ENCODE measurements at regions not wholly inside any gene's neighbourhood (a gene's known extent, or its start where the extent isn't known, plus 50 kb on each side); places are given as distances from the start of the nearest gene placed in this dataset.
"Not testable (repeated sequence)": the region's sequence is repeated elsewhere in the genome, so short reads cannot be mapped to it uniquely, and the experiment has no call there.

DNA sequence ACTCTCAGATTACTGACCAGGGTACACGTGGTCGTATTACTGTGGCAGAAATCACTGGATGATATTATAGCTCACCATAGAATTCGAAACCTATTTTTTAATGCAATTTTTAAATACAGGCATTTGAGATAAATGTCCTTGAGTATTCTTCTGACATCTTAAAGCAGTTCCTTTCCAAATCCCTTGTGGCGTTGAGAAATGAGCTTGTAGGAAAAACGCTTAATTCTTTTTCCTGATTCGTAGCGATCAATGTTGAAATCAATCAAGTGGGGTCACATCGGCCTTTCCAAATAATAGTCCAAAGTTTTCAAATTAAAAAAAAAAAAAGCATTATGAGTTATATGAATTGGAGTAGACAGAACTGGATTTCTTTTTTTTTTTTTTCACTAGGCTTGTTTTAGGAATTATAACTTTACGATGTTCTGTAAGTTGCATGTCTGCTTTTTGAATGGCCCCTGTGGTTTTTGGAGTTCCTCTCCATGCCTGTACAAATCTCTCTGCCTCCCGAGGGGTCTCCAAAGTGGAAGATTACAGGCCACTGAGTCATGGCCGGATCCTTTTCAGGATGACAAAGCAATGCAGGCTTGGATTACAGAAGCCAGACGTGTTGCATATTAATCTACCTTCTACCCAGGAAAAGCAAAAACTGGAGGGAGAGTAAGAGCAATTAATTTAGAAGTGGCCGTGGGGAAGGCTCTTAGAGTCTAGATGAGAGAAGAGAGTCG, 226.1 kb downstream of the SHOX start:
- no peak for DNase-seq (ENCODE audit: low read depth, low spot score)

DNA sequence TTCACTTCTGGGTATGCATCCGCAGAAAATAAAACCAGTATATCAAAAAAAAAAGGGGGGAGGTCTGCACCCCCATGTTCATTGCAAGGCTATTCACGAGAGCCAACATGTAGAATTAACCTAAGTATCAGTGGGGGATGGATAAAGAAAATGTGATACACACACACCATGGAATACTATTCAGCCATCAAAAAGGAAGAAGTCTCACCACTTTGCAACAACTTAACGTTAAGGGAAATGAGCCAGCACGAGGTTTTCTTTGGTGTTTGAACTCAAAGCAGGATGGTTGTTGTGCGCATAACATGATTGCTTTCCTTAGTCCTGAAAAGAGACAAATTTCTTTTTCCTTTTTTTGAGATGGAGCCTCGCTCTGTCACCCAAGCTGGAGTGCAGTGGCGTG, 222.7 kb downstream of the SHOX start:
- no peak for DNase-seq (ENCODE audit: low read depth, low spot score)

DNA sequence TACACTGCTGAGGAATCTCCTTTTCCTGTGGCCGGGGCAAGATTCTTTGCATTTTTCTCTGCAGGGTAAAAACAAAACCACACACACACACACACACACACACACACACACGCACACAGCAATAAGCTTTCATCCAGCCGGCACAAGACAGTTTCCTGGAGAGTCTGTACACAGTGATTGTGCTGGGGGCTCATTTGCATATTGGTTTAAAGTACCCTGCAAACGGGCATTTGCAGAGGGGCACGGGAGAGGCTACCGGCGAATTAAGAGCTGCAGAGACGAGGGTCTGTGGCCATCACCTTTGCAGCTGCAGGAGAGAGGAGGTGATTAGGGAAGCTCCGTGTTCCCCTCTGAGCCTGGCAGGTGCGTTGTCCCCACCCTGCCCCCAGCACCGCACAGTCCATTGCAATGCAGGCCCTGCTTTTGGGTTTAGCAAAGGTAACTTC, 219.9 kb downstream of the SHOX start:
- no peak for DNase-seq (ENCODE audit: low read depth, low spot score)

DNA sequence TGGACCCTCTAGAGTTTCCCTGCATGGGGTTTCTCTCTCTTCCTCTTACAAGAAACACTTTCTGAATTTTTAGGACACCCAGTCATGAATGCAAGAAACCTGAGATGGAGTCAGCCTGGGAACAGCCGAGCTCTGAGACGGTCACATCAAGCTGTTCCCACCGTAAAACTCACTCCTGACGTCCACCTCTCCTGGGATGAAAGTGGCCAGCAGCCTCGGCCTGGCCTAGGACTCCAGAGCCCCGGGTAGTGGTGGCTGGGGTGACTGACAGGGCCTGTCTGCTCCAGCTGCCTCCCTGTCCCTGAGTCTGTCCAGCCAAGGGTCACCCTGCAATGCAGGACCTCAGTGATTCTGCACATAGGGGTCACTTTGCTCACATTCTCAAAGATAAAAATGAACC, 217.8 kb downstream of the SHOX start:
- no peak for DNase-seq (ENCODE audit: low read depth, low spot score)

DNA sequence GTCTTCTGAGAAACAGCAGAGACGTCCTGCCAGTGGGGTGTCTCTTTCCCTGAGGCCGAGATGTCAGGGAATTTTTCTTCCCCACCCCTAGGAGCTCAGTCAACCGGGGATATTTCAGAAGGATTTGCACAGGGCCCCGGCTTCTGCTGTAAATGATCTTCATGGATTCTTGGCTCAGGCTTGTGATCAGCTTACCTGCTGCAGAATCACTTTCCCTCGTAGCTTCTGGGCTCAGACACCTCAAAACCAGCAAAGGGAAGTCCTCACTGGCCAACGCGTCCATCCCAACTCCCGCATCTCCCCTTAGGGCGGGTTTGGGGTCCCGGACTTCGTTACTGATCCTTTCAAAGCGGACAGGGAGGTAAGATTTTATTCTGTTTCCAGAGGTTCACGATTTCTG, 212.7 kb downstream of the SHOX start:
- DNase-seq (ENCODE audit: low read depth, low spot score): no peak

DNA sequence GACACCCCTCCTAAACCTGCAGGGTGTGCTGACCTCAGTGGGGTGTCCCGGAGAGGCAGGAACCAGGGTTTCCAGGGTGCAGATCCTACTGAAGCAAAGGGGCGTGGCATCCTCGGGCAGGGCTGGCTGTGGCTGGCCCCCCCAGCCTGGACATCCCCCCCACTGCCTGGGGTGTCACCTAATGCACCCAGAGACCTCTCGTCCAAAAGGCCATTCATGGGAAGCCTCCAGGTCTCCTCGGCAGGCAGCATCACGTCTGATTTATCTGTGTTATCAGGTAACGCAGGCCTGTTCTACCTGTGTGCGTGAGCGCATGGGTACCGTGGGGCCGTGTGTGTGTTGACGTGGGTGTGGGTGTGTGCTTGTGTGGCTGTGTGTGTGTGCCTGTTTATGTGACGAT, 210.0 kb downstream of the SHOX start:
- DNase-seq (ENCODE audit: low read depth, low spot score): no peak

DNA sequence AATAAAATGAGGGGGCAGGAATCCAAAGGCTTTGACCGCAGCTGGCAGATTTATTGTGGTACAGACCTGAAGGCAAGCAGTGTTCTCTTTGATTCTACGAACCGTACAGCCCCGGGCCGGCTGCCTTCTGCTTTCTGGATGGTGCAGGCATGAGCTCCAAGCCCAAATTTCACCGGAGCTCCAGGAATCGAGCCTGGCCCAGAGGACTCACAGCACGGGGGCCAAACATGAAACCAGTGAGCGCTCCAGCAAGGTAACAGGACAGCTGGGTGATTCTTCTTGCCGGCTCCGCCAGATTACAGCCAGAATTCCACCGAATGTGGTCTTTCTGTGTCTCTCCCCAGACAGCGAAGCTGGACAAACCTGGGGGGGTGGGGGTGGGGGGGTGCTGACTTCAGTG, 208.1 kb downstream of the SHOX start:
- DNase-seq (ENCODE audit: low read depth, low spot score): not testable (repeated sequence)

DNA sequence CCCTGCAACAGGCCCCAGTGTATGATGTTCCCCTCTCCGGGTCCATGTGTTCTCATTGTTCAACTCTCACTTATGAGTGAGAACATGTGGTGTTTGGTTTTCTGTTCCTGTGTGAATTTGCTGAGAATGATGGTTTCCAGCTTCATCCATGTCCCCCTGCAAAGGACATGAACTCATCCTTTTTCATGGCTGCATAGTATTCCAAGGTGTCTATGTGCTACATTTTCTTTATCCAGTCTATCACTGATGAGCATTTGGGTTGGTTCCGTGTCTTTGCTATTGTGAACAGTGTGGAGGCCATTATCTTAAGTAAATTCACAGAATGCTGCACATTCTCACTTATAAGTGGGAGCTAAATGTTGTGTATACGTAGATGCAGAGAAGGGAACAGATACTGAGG, 205.3 kb downstream of the SHOX start:
- not testable (repeated sequence) for DNase-seq (ENCODE audit: low read depth, low spot score)

DNA sequence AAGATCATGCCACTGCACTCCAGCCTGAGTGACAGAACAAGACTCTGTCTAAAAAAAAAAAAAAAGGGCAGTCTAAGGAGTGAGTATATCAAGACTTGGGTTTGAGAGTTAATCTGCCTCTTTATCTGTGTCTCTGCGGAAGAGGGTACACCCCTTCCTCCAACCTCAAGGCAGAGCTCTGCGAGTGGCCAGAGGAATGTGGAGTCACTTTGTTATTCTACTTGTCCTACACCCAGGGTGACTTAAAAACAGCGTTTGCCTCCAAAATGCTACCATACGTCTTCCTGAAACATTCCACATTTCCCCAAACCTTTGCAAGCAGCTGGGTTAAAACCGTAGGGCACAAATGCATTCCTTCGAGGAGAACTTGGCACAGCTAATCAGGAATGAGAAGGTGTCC, 199.9 kb downstream of the SHOX start:
- DNase-seq (ENCODE audit: low read depth, low spot score): no peak

DNA sequence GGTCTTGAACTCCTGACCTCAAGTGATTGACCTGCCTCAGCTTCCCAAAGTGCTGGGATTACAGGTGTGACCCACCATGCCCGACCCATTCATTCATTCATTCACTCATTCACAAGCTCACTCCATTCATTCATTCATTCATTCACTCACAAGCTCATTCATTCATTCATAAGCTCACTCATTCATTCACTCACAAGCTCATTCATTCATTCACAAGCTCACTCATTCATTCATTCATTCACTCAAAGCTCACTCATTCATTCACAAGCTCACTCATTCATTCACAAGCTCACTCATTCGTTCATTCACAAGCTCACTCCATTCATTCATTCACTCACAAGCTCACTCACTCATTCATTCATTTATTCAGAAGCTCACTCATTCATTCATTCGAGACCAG, 198.6 kb downstream of the SHOX start:
- no peak for DNase-seq (ENCODE audit: low read depth, low spot score)

DNA sequence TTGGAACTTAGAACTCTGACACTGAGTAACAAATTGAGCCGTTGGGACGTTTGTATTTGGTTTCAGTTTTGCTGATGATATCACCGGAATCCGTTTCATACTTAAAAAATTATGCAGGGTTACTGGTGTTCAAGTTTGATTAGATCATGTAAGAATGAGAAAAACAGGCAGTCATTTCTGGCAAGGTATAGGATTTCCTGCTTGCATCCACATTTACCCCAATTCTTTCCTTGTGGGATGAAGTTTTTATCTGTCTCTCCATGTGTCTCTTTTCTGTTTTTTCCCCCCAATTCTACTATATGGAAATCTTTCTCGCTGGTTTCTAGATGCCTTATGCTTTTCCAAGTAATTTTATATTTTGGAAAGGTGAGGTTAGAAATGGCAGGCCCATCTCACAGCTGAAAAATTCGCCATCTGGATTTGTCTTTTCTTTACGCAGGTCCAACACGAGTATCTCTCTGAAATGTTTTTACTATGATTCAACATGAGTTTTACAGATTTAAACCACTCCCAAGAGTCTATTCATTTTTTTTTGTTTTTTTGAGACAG, 197.9 kb downstream of the SHOX start:
- DNase-seq (ENCODE audit: low read depth, low spot score): no peak

DNA sequence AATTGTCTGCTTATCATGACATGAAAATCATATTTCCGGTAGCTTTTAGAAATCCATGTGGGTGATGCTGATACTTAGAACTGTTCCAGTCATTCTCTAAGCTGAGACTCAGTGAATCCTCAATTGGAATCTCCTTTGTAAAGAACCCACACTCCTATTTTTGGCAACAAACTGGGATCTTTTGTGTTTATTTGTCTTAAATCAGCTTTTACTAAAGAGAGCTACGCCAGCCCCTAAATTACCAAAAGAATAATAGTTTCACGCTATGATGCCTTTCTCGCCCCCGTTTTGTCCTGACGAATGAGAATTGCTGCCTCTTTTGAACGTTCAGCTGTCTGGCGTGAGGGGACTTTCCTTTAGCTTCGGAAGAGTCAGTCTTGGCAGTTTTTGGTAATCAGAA, 195.9 kb downstream of the SHOX start:
- no peak for DNase-seq (ENCODE audit: low read depth, low spot score)

DNA sequence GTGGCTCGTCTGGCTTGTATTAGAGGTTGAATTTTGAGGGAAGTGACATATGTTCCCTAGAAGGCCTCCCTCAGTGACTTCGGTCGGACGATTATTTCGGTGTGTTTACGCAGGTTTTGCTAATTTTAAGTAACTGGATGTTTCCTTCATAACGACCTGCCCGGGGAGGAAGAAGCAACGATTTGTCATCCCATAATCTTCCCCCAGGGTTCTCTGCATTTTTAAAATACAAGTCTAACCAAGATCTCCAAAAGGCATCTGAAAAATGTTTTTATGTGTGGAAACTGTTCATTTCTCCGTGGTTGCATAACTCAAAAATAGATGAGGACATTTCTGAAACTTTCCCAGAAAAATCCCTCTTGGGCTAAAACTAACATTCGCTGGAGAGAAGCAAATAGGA, 195.4 kb downstream of the SHOX start:
- DNase-seq (ENCODE audit: low read depth, low spot score): no peak

DNA sequence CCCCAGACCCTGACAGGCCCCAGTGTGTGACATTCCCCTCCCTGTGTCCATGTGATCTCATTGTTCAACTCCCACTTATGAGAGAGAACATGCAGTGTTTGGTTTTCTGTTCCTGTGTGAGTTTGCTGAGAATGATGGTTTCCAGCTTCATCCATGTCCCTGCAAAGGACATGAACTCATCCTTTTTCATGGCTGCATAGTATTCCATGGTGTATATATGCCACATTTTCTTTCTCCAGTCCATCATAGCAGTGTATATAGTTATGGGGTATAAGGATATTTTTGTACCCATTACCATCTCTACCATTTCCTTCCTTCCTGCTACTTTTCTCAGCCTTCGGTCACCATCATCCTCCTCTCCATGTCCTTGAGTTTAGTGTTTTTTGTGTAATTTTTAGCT, 192.5 kb downstream of the SHOX start:
- DNase-seq (ENCODE audit: low read depth, low spot score): not testable (repeated sequence)

DNA sequence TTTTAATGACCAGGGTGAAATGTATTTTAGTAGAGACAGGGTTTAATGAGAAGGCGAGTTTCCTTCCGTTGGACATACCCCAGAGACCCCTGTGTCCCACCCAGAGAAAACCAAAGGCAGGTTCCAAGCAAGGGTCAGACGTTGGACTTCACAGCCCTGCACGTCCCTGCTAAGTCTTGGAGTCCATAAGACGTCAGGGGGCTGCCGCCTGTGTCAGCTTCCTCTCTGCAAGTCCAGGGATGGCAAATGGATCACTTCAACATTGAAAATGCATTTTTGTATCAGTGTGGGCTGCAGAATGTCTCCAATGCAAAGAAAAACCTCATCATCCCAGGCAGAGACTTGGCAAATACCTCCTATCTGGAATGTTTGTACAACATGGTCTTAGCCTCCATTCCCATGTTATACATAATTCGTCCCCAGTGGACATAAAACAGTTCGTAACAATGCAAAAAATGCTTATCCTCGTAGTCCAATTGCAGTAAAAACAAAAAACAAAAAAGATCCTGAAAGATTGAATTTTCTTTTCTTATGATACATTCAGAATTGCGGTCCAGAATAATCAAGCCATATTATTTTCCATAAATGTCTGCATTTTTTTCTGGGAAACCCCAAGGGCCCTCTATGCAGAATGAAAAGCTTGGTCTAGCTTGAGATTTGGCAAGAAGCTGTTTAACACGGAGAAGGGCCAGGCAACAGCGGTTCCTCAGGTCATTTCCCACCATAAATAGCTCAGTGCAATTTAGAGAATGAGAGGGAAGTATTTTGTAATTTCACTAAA, 190.9 kb downstream of the SHOX start:
- DNase-seq (ENCODE audit: low read depth, low spot score): no peak

DNA sequence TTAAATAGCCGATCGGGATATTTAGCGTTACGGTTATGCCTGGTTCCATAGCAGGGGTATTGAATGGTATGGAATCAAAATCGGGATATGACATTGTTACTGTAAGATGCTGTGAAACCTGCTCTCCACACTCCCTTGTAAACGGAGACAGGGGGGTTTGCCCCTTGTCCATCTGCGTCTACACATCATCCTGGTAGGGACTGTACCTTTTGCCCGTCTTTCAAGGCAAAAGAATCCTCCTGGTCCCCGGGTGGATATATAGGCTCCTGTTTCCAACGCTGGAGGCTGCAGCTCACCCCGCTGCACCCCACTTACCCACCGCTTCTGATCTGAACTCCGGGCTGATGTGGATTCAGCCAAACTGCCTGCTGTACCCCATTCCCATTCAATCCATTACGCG, 189.1 kb downstream of the SHOX start:
- no peak for DNase-seq (ENCODE audit: low read depth, low spot score)

DNA sequence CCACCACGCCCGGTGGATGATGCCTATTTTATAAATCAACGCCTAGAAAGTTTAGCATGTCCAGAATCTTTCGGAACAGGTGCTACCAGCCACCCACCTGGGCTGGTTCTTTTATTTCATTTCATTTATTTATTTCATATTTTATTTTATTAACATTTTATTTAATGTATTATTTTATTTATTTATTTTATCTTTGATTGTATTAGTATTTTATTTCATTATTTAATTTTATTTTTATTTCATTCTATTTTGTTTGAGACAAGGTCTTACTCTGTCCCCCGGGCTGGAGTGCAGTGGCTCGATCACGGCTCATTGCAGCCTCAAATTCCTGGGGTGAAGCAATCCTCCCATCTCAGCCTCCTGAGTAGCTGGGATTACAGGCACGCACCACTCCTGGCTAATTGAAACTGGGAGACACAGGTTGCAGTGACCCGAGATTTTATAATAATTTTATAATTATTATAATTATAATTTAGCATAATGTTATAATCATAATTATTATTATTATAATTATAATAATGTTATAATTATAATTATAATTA, 187.2 kb downstream of the SHOX start:
- no peak for DNase-seq (ENCODE audit: low read depth, low spot score)

DNA sequence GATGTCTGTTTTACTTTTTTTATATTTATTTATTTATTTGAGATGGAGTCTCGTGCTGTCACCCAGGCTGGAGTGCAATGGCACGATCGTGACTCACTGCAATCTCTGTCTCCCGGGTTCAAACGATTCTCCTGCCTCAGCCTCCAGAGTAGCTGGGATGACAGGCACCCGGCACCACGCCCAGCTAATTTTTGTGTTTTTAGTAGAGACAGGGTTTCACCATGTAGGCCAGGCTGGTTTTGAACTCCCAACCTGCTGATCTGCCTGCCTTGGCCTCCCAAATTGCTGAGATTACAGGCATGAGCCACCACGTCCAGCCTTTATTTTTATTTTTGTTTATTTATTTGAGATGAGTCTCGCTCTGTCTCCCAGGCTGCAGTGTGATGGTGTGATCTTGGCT, 186.6 kb downstream of the SHOX start:
- not testable (repeated sequence) for DNase-seq (ENCODE audit: low read depth, low spot score)

DNA sequence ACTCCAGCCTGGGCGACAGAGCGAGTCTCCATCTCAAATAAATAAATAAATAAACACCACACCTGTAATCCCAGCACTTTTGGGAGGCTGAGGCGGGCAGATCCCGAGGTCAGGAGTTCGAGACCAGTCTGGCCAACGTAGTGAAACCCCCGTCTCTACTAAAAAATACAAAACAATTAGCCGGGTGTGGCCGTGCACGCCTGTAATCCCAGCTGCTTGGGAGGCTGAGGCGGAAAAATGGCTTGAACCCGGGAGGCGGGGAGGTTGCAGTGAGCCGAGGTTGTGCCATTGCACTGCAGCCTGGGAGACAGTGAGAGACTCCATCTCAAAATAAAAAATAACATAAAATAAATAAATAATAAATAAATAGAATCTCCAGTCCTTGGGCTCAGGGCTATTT, 185.8 kb downstream of the SHOX start:
- no peak for DNase-seq (ENCODE audit: low read depth, low spot score)

DNA sequence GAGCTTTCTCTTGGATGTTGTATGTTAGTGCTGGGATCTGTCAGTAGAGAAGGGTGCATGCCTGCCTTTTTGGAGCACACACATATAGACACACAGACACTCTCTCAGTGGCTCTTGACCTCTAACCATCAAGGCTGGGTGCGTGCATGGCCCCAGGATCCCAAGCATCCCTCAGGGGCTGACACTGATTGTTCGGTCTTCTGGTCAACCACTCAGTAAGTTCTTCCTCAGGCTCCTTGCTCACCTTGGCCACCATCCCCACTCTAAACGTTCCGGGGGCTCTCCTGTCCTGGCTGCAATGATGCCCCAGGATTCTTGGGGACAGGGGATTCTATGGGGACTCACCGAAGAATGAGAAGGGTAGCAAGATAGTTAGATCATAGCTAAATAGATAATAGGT, 179.6 kb downstream of the SHOX start:
- no peak for DNase-seq (ENCODE audit: low read depth, low spot score)

DNA sequence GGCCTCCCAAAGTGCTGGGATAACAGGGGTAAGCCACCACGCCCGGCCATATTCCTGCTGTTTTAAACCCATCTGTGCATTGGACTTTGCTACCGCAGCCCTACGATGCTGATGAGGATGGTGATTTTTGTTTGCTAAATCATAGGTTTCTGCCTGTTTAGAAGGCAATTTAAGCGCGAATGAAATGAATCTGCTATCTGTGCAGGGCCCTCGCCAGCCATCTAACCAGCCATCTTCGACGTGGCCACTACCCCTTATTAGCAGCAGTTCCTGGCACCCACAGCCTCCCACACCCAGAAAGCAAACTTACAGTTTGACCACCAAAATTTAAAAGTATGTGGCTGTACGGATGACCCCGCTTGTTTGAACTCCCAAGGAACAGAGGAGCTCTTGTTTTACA, 178.5 kb downstream of the SHOX start:
- DNase-seq (ENCODE audit: low read depth, low spot score): no peak

DNA sequence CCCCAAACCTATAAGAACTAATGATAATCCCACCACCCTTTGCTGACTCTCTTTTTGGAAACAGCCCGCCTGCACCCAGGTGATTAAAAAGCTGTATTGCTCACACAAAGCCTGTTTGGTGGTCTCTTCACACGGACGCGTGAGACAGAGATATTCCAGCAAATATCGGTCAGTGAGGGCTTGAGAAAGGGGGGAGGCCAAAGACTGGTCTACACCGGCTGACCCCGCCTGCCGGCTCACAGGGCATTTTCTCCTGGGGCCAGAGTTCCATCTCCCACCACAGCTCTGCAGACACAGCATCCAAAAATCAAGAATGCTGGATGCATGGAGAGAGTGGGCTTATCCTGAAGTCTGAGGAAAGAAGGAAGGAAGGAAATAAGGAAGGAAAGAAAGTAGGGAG, 176.0 kb downstream of the SHOX start:
- DNase-seq (ENCODE audit: low read depth, low spot score): no peak

DNA sequence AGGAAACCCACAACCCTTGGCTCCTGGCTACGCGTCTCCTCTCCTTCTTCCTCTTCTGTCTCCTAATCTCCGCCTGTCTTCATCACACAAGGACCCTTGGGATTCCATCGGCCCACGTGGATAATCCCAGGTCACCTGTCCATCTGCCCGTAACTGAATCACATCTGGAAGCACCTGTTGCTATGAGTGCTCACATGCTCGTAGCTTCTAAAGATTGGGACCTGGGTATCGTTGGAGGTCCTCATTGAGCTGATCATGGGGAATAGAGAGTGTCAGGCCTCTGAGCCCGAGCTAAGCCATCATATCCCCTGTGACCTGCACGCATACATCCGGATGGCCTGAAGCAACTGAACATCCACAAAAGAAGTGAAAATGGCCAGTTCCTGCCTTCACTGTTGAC, 175.4 kb downstream of the SHOX start:
- no peak for DNase-seq (ENCODE audit: low read depth, low spot score)
